DLD1 (cell line): ENCODE measurements at regions not wholly inside any gene's neighbourhood (a gene's known extent, or its start where the extent isn't known, plus 50 kb on each side); places are given as distances from the start of the nearest gene placed in this dataset.
"Not testable (repeated sequence)": the region's sequence is repeated elsewhere in the genome, so short reads cannot be mapped to it uniquely, and the experiment has no call there.

ENCODE experiments used
- in situ Hi-C: cut with HindIII; loops from 2 replicates; pipeline ENCODE4 v1.10.0; 2017; ENCODE audit warnings: low sequenced_read_pairs

- in situ Hi-C loops = no loop called here
Measured at GRCh38 chr15:87681104-87681503, 575.4 kb downstream of the NTRK3 start.

- in situ Hi-C loops = no loop called here
Measured at GRCh38 chr15:87680208-87680607, 576.3 kb downstream of the NTRK3 start.

GRCh38 chr15:87675271-87675670, 581.3 kb downstream of the NTRK3 start:
- in situ Hi-C loops = no loop called here

- in situ Hi-C loops = no loop called here
Measured at GRCh38 chr15:87672309-87673288, 583.9 kb downstream of the NTRK3 start.

GRCh38 chr15:87671289-87671688, 585.2 kb downstream of the NTRK3 start:
- in situ Hi-C loops = no loop called here

GRCh38 chr15:87669846-87670245, 586.7 kb downstream of the NTRK3 start:
- in situ Hi-C loops = no loop called here

- in situ Hi-C loops = not testable (repeated sequence)
Measured at GRCh38 chr15:87668768-87669564, 587.6 kb downstream of the NTRK3 start.

- in situ Hi-C loops = no loop called here
Measured at GRCh38 chr15:87667643-87668042, 588.9 kb downstream of the NTRK3 start.

- in situ Hi-C loops = no loop called here
Measured at GRCh38 chr15:87662575-87662974, 594.0 kb downstream of the NTRK3 start.

DNA sequence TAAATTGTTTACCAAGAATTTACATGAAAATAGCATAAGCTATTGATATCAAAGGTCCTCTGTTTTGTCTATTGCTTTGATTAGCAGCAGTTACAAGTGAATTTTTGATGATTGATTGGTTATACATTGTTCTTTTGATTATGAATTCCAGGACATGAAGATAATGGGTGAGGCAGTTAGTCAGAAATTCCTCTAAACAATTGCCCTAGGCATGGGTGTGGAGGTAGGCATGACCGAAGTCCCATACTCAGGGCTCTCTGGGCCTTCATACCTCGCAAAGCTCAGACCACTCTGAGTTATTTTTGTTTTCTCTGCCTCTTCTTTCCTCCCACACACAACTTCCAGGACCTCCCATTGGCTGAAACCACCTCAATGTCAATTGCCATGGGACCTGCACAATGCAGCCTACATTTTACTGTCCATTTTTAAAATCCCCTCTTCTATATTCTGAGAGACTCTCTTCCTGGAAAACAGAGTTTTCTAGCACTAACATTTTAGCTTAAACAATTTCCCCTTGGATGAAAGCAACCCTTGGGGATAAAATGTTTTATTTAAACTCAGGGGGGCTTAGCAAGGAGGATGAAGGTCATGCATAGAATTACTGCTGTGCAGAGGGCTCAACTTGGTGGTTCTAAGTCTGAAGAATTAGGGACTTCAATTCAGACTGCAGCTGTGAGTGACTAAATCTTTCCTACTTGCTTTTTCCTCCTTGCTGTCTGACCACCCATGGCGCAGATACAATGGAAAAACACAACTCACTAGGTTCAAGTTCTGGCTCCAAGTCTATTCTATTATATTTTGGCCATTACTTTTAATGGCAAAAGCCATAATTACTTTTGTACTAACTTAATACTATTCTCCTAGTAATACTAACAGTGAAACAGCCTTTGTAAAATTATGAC, 594.8 kb downstream of the NTRK3 start:
- in situ Hi-C loops = no loop called here

- in situ Hi-C loops = no loop called here
Measured at GRCh38 chr15:87660251-87661129, 596.0 kb downstream of the NTRK3 start.

DNA sequence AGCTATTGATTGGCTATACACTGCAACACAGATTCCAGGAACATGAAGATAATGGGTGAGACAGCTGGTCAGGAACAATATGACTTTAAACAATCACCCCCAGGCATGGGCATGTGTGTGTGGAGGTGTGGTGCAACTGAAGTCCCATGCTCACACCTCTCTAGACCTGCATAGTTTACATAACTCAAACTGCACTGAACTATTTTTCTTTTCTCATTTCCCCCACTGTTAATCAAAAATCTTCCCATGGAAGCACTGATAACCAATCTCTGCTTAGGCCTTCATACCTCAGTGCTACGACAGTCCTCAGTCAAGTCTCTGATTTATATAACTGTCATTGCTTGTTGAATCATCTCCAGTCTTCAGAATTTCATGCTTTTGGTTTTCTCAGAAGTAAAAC, 600.2 kb downstream of the NTRK3 start:
- in situ Hi-C loops = no loop called here

- in situ Hi-C loops = no loop called here
Measured at GRCh38 chr15:87653646-87654045, 602.9 kb downstream of the NTRK3 start.

DNA sequence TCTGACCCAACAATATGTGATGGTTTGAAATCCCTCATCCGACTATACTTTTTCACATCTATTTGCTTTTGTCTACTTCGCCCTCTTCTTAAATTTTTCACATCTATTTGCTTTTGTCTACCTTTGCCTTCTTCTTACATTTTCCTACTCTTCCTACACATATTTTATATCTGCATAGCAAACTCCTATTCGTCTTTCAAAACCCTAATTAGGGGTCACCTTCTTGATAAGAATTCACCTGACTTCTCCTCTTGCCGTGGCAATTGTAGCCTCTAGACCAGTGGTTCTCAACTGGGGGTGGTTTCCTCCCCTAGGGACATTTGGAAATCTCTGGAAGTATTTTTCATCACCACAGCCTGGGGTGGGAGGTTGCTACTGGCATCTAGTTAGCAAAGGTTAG, 607.4 kb downstream of the NTRK3 start:
- in situ Hi-C loops = no loop called here

DNA sequence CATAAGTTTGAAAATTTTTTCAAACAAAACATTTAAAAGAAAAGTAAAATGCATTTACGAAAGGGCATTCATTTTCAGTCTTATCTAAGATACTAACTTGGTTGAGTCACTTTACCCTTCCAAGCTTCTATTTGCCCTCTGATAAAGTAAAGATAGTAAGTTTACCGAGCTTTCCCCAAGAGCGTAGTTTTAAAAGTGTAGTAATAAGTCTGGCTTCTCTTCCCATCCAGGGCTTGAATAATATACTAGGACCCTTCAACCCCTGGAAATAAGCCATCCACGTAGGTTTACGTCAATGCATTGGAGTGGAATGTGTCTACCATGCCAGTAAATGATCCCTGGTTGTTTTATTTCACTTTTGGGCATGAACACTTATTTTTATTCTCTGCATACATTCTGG, 608.3 kb downstream of the NTRK3 start:
- in situ Hi-C loops = no loop called here

GRCh38 chr15:87645723-87646122, 610.8 kb downstream of the NTRK3 start:
- in situ Hi-C loops = no loop called here

GRCh38 chr15:87642997-87643396, 613.5 kb downstream of the NTRK3 start:
- in situ Hi-C loops = not testable (repeated sequence)

- in situ Hi-C loops = loop anchor here (10.0 kb wide), 1 partner anchor 75 kb away; no protein-coding TSS in a partner anchor
Measured at GRCh38 chr15:87639305-87640011, 617.1 kb downstream of the NTRK3 start.

GRCh38 chr15:87638554-87639083, 617.9 kb downstream of the NTRK3 start:
- in situ Hi-C loops = loop anchor here (10.0 kb wide), 1 partner anchor 74 kb away; no protein-coding TSS in a partner anchor
